ENCODE measurements at regions not wholly inside any gene's neighbourhood (a gene's known extent, or its start where the extent isn't known, plus 50 kb on each side); places are given as distances from the start of the nearest gene placed in this dataset.
"Not testable (repeated sequence)": the region's sequence is repeated elsewhere in the genome, so short reads cannot be mapped to it uniquely, and the experiment has no call there.

- peaks cover 17 to 21% of the 10 kb centered on the region in 2 experiments for H3K4me1 ChIP-seq (ENCODE audit: control insufficient read depth in 1 of 2, insufficient read depth in 1 of 2, low read depth in 1 of 2, low read length in 1 of 2)
- H3K4me3 ChIP-seq (ENCODE audit: low read depth in 1 of 2, low read length in 1 of 2) = no peak overlapping the region
- no peaks in the 10 kb centered on the region for H3K27me3 ChIP-seq
- no peaks in the 10 kb centered on the region for H3K36me3 ChIP-seq
- TF ChIP-seq CTCF (IDR thresholded peaks at IDR 0.05) = no peak
- H3K27ac ChIP-seq = no peak overlapping the region
- H3K9me3 ChIP-seq = no peaks in the 10 kb centered on the region
Observed at GRCh38 chr2:66191311-66191710, 243.6 kb upstream of the MEIS1 start.

GRCh38 chr2:66189553-66189952, 245.4 kb upstream of the MEIS1 start:
- H3K9me3 ChIP-seq = no peaks in the 10 kb centered on the region
- no peak overlapping the region for H3K4me3 ChIP-seq (ENCODE audit: low read depth in 1 of 2, low read length in 1 of 2)
- no peak for TF ChIP-seq CTCF (IDR thresholded peaks at IDR 0.05)
- no peak overlapping the region for H3K27ac ChIP-seq
- H3K4me1 ChIP-seq (ENCODE audit: control insufficient read depth in 1 of 2, insufficient read depth in 1 of 2, low read depth in 1 of 2, low read length in 1 of 2) = peaks cover 17 to 21% of the 10 kb centered on the region in 2 experiments
- no peaks in the 10 kb centered on the region for H3K36me3 ChIP-seq
- H3K27me3 ChIP-seq = no peaks in the 10 kb centered on the region

- Histone ChIP-seq H3K4me3 (ENCODE audit: low read depth in 1 of 2, low read length in 1 of 2) (no peak overlapping the region), H3K27ac (no peak overlapping the region), H3K9me3 (no peaks in the 10 kb centered on the region), H3K36me3 (no peaks in the 10 kb centered on the region), H3K27me3 (no peaks in the 10 kb centered on the region), H3K4me1 (ENCODE audit: control insufficient read depth in 1 of 2, insufficient read depth in 1 of 2, low read depth in 1 of 2, low read length in 1 of 2) (peaks cover 17 to 21% of the 10 kb centered on the region in 2 experiments)
- TF ChIP-seq CTCF (IDR thresholded peaks at IDR 0.05) = no peak
Observed at GRCh38 chr2:66186537-66186936, 248.4 kb upstream of the MEIS1 start.

GRCh38 chr2:66185497-66186054, 249.3 kb upstream of the MEIS1 start:
- Histone ChIP-seq H3K4me3 (ENCODE audit: low read depth in 1 of 2, low read length in 1 of 2) (no peak overlapping the region), H3K4me1 (ENCODE audit: control insufficient read depth in 1 of 2, insufficient read depth in 1 of 2, low read depth in 1 of 2, low read length in 1 of 2) (peaks cover 17 to 18% of the 10 kb centered on the region in 2 experiments), H3K27ac (no peak overlapping the region), H3K36me3 (no peaks in the 10 kb centered on the region), H3K27me3 (no peaks in the 10 kb centered on the region), H3K9me3 (no peaks in the 10 kb centered on the region)
- TF ChIP-seq CTCF (IDR thresholded peaks at IDR 0.05) = no peak

GRCh38 chr2:66177128-66177796, 257.7 kb upstream of the MEIS1 start:
- H3K27ac ChIP-seq; H3K27me3 ChIP-seq; H3K9me3 ChIP-seq; H3K4me1 ChIP-seq (ENCODE audit: control insufficient read depth in 1 of 2, insufficient read depth in 1 of 2, low read depth in 1 of 2, low read length in 1 of 2); H3K36me3 ChIP-seq; H3K4me3 ChIP-seq (ENCODE audit: low read depth in 1 of 2, low read length in 1 of 2): not testable (repeated sequence)

- no peaks in the 10 kb centered on the region for H3K27me3 ChIP-seq
- TF ChIP-seq CTCF (IDR thresholded peaks at IDR 0.05) = no peak
- H3K27ac ChIP-seq = no peak overlapping the region
- no peak overlapping the region for H3K4me3 ChIP-seq (ENCODE audit: low read depth in 1 of 2, low read length in 1 of 2)
- no peaks in the 10 kb centered on the region for H3K9me3 ChIP-seq
- no peaks in the 10 kb centered on the region for H3K4me1 ChIP-seq (ENCODE audit: control insufficient read depth in 1 of 2, insufficient read depth in 1 of 2, low read depth in 1 of 2, low read length in 1 of 2)
- H3K36me3 ChIP-seq = no peaks in the 10 kb centered on the region
Observed at GRCh38 chr2:66174491-66174890, 260.4 kb upstream of the MEIS1 start.
